ENCODE measurements at regions not wholly inside any gene's neighbourhood (a gene's known extent, or its start where the extent isn't known, plus 50 kb on each side); places are given as distances from the start of the nearest gene placed in this dataset.

GRCh38 chr5:167992868-167993267 lies 298.6 kb upstream of the WWC1 start:
- TF ChIP-seq FOXP2 (optimal IDR thresholded peaks at IDR 0.05; ENCODE audit: control extremely low read depth, extremely low read length, insufficient read depth) = no peak
- no peak for TF ChIP-seq POLR2AphosphoS5 (IDR thresholded peaks at IDR 0.05; ENCODE audit: borderline replicate concordance, low read depth, low read length)
